HCT116 (cell line): ENCODE measurements at regions not wholly inside any gene's neighbourhood (a gene's known extent, or its start where the extent isn't known, plus 50 kb on each side); places are given as distances from the start of the nearest gene placed in this dataset.

ENCODE experiments used
- ATAC-seq: fragments of 200-7000 bp; cut with Tn5 transposase; 2 replicates; pipeline ENCODE4 v1.9.1; 2020; ENCODE audit warnings: mild to moderate bottlenecking, moderate library complexity
- BruUV-seq: library from RNA; stranded (reverse); fragments of 400-500 nt; replicated peaks from 2 replicates; lab custom pipeline; 2021; lab: Mats Ljungman, UMichigan
- CTCF ChIA-PET: fragments of 300-600 bp; sonication (Branson Sonifier 250); formaldehyde crosslinking; loops from one replicate; lab custom pipeline; 2021; ENCODE audit warnings: antibody characterized with exemption; lab: Charles Lee
- POLR2A ChIA-PET: fragments of 300-600, 350-600 bp; sonication (Branson Sonifier 250); formaldehyde crosslinking; loops from one replicate; lab custom pipeline; 2021; ENCODE audit warnings: antibody characterized with exemption; lab: Charles Lee
- RAD21 ChIA-PET, 2 experiments: fragments of 300-600 bp; sonication (Branson Sonifier 250); formaldehyde crosslinking; loops; one replicate each; lab custom pipeline; 2023; ENCODE audit warnings: low total read pairs in 2 of 2; ENCODE audit not compliant: uncharacterized antibody in 2 of 2, unreplicated experiment in 2 of 2, low non-redundant PET in 1 of 2; lab: Charles Lee
- DNase-seq: peaks from one replicate; pipeline ENCODE4 v3.0.0-alpha.2; 2010; ENCODE audit warnings: low read depth, low spot score
- H2AFZ ChIP-seq: fragments of 200-600 bp; shearing (Covaris generic), sonication (generic); 2 replicates; pipeline ENCODE4 v1.6.1; 2017; ENCODE audit warnings: low read depth, mixed run types, mixed read lengths, antibody characterized with exemption, low read length; ENCODE audit not compliant: poor library complexity, severe bottlenecking
- H3K27ac ChIP-seq: 2 replicates; pipeline ENCODE4 v1.5.1; 2012; ENCODE audit warnings: low read depth, low read length
- H3K27me3 ChIP-seq: fragments of 200-600 bp; sonication (generic); 2 replicates; pipeline ENCODE4 v1.6.1; 2016; ENCODE audit warnings: mixed run types, low read length, mixed read lengths; ENCODE audit not compliant: insufficient read depth
- H3K36me3 ChIP-seq, 2 experiments: fragments of 200-500 bp in 1 of 2; fragments of 200-600 bp in 1 of 2; sonication (Bioruptor generic) in 1 of 2; sonication (generic) in 1 of 2; 2 replicates each; pipeline versions ENCODE4 v1.5.1 to v1.6.1; 2014 to 2016; ENCODE audit warnings: low read length in 2 of 2, inconsistent platforms in 1 of 2, mixed read lengths in 1 of 2, mixed run types in 1 of 2; ENCODE audit not compliant: insufficient read depth in 2 of 2, control insufficient read depth in 1 of 2
- H3K4me1 ChIP-seq, 2 experiments: fragments of 200-600 bp in 1 of 2; sonication (generic) in 1 of 2; 2 replicates each; pipeline versions ENCODE4 v1.5.1 to v1.6.1; 2012 to 2017; ENCODE audit warnings: low read length in 2 of 2, inconsistent platforms in 1 of 2, mild to moderate bottlenecking in 1 of 2, mixed read lengths in 1 of 2, mixed run types in 1 of 2, moderate library complexity in 1 of 2; ENCODE audit not compliant: insufficient read depth in 2 of 2, control insufficient read depth in 1 of 2
- H3K4me2 ChIP-seq: fragments of 200-600 bp; sonication (generic); 2 replicates; pipeline ENCODE4 v1.6.1; 2017; ENCODE audit warnings: mixed run types, low read length, mixed read lengths
- H3K4me3 ChIP-seq, 2 experiments: fragments of 200-600 bp in 1 of 2; sonication (generic) in 1 of 2; replicated peaks in 1 of 2; 2 replicates each; pipeline ENCODE4 v1.5.1; 2011 to 2016; ENCODE audit warnings: low read length in 2 of 2, control low read depth in 1 of 2, low read depth in 1 of 2, mild to moderate bottlenecking in 1 of 2, mixed read lengths in 1 of 2, mixed run types in 1 of 2
- H3K79me2 ChIP-seq: fragments of 200-600 bp; sonication (generic); 2 replicates; pipeline ENCODE4 v1.6.1; 2017; ENCODE audit warnings: mild to moderate bottlenecking, mixed run types, low read length, moderate library complexity, mixed read lengths; ENCODE audit not compliant: insufficient read depth
- H3K9ac ChIP-seq: fragments of 200-600 bp; sonication (generic); 2 replicates; pipeline ENCODE4 v1.6.1; 2016; ENCODE audit warnings: low read length, mixed read lengths
- H3K9me2 ChIP-seq: fragments of 200-600 bp; sonication (generic), shearing (Covaris generic); 2 replicates; pipeline ENCODE4 v1.6.1; 2017; ENCODE audit warnings: mixed run types, mild to moderate bottlenecking, moderate library complexity; ENCODE audit not compliant: insufficient read depth
- H3K9me3 ChIP-seq, 2 experiments: fragments of 200-500 bp in 1 of 2; fragments of 200-600 bp in 1 of 2; sonication (Bioruptor generic) in 1 of 2; sonication (generic) in 1 of 2; 2 replicates each; pipeline ENCODE4 v1.6.1; 2014 to 2017; ENCODE audit warnings: low read length in 2 of 2, mixed read lengths in 2 of 2, inconsistent platforms in 1 of 2, low read depth in 1 of 2, mild to moderate bottlenecking in 1 of 2, mixed run types in 1 of 2, moderate library complexity in 1 of 2; ENCODE audit not compliant: control insufficient read depth in 1 of 2, insufficient read depth in 1 of 2
- H4K20me1 ChIP-seq: fragments of 200-600 bp; sonication (generic), shearing (Covaris generic); 2 replicates; pipeline ENCODE4 v1.6.1; 2017; ENCODE audit warnings: mixed run types, mild to moderate bottlenecking, moderate library complexity; ENCODE audit not compliant: insufficient read depth
- CBX3 ChIP-seq: IDR thresholded peaks from 2 replicates; pipeline ENCODE4 v1.6.1; 2012; ENCODE audit warnings: low read depth
- CTCF ChIP-seq, 3 experiments: fragments of 200-600 bp in 1 of 3; sonication (generic) in 1 of 3; IDR thresholded peaks in 2 of 3; conservative IDR thresholded peaks in 1 of 3; 2 replicates each; pipeline ENCODE4 v1.5.1; 2012 to 2017; ENCODE audit warnings: low read depth in 2 of 3, low read length in 2 of 3, antibody characterized with exemption in 1 of 3, borderline replicate concordance in 1 of 3, control low read depth in 1 of 3, mild to moderate bottlenecking in 1 of 3, mixed read lengths in 1 of 3, mixed run types in 1 of 3, moderate library complexity in 1 of 3; ENCODE audit not compliant: insufficient read depth in 1 of 3
- POLR2A ChIP-seq: IDR thresholded peaks from 2 replicates; pipeline ENCODE4 v1.7.0; 2011; ENCODE audit warnings: borderline replicate concordance; ENCODE audit not compliant: insufficient read depth, insufficient read length; ENCODE audit errors: extremely low read depth
- RAD21 ChIP-seq: IDR thresholded peaks from 2 replicates; pipeline ENCODE4 v1.6.1; 2012; ENCODE audit warnings: low read depth, mild to moderate bottlenecking
- ZNF274 ChIP-seq: fragments of 200-500 bp; sonication (Bioruptor generic); IDR thresholded peaks from 2 replicates; pipeline ENCODE4 v1.6.1; 2014; ENCODE audit warnings: mild to moderate bottlenecking, low read depth, low read length, inconsistent platforms
- intact Hi-C: fragments of 100-400 bp; cut with micrococcal nuclease; formaldehyde crosslinking; loops from 2 replicates; pipeline ENCODE4 v1.10.0; 2022

DNA sequence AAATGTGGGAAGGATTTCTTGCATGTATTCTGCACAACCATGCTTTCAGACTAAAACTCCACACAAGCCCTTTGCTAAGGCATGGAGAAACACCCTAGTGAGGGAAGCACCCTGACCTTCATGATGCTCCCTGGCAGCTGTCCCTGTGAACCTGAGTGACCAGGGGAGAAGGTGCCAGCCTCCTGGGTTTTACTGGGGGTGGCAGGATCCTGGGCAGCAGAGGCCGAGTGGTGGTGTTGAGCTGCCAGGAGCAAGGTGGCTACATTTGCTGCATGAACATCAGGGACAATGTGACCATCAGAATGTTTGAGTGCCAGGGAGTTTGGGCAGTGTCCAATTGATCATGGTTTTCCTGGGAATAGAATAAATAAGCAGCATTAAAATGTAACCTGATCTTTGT, 437.9 kb downstream of the TCERG1L start:
- Histone ChIP-seq H3K9ac (no peak overlapping the region), H2AFZ (no peak overlapping the region), H3K4me1 (no peaks in the 10 kb centered on the region), H3K79me2 (no peaks in the 10 kb centered on the region), H3K9me2 (no peaks in the 10 kb centered on the region), H4K20me1 (no peaks in the 10 kb centered on the region), H3K27me3 (no peaks in the 10 kb centered on the region), H3K4me3 (no peak overlapping the region), H3K27ac (no peak overlapping the region), H3K4me2 (no peak overlapping the region), H3K9me3 (no peaks in the 10 kb centered on the region), H3K36me3 (no peaks in the 10 kb centered on the region)
- CTCF ChIA-PET, result no interaction called here
- TF ChIP-seq CTCF (IDR thresholded peaks at IDR 0.05 in 2 of 3, conservative IDR thresholded peaks at IDR 0.05 in 1 of 3; ENCODE audit: borderline replicate concordance in 1 of 3, insufficient read depth in 1 of 3, low read depth in 2 of 3, low read length in 2 of 3), result no peak
- no peak for TF ChIP-seq CBX3
- TF ChIP-seq POLR2A, result no peak
- no peak for TF ChIP-seq ZNF274
- TF ChIP-seq RAD21, result no peak
- POLR2A ChIA-PET, result no interaction called here
- intact Hi-C loops, result no loop called here
- ATAC-seq (no peak), DNase-seq (no peak)
- RAD21 ChIA-PET, result no interaction called here
- no TSS peak for BruUV-seq

GRCh38 chr10:130875116-130875515, 436.4 kb downstream of the TCERG1L start:
- Histone ChIP-seq H3K4me2 (no peak overlapping the region), H3K9me2 (no peaks in the 10 kb centered on the region), H3K9me3 (no peaks in the 10 kb centered on the region), H3K36me3 (no peaks in the 10 kb centered on the region), H4K20me1 (no peaks in the 10 kb centered on the region), H3K27ac (no peak overlapping the region), H3K9ac (no peak overlapping the region), H3K79me2 (no peaks in the 10 kb centered on the region), H2AFZ (no peak overlapping the region), H3K27me3 (no peaks in the 10 kb centered on the region), H3K4me3 (no peak overlapping the region), H3K4me1 (no peaks in the 10 kb centered on the region)
- ChIA-PET POLR2A (no interaction called here), CTCF (no interaction called here), RAD21 (no interaction called here)
- no peak for TF ChIP-seq POLR2A
- no TSS peak for BruUV-seq
- DNase-seq (no peak), ATAC-seq (no peak)
- intact Hi-C loops, result no loop called here
